Stromal cell of bone marrow (primary cell): ENCODE measurements at regions not wholly inside any gene's neighbourhood (a gene's known extent, or its start where the extent isn't known, plus 50 kb on each side); places are given as distances from the start of the nearest gene placed in this dataset.

ENCODE experiments used
- DNase-seq: peaks from one replicate; pipeline ENCODE4 v3.0.0-alpha.2; 2012; ENCODE audit warnings: low read depth

- DNase-seq, result no peak
Measured at GRCh38 chr2:107218208-107218607, 332.2 kb upstream of the ST6GAL2 start.

GRCh38 chr2:107222466-107222865 is 336.5 kb upstream of the ST6GAL2 start:
- DNase-seq, result no peak

- no peak for DNase-seq
Measured at GRCh38 chr2:107235491-107236254, 349.7 kb upstream of the ST6GAL2 start.

- no peak for DNase-seq
Measured at GRCh38 chr2:107242811-107243210, 356.8 kb upstream of the ST6GAL2 start.

- DNase-seq, result no peak
Measured at GRCh38 chr2:107248932-107249331, 363.0 kb upstream of the ST6GAL2 start.

GRCh38 chr2:107255744-107256143 is 369.8 kb upstream of the ST6GAL2 start:
- DNase-seq, result no peak

GRCh38 chr2:107258531-107259407 is 372.8 kb upstream of the ST6GAL2 start:
- no peak for DNase-seq

- DNase-seq, result no peak
Measured at GRCh38 chr2:107259408-107260195, 373.6 kb upstream of the ST6GAL2 start.

- DNase-seq, result no peak
Measured at GRCh38 chr2:107263628-107264027, 377.7 kb upstream of the ST6GAL2 start.

GRCh38 chr2:107264184-107264583 is 378.2 kb upstream of the ST6GAL2 start:
- DNase-seq, result no peak

- DNase-seq, result no peak
Measured at GRCh38 chr2:107266555-107266954, 380.6 kb upstream of the ST6GAL2 start.

- DNase-seq, result no peak
Measured at GRCh38 chr2:107267086-107267485, 381.1 kb upstream of the ST6GAL2 start.

GRCh38 chr2:107276034-107276433 is 390.1 kb upstream of the ST6GAL2 start:
- no peak for DNase-seq

- no peak for DNase-seq
Measured at GRCh38 chr2:107278672-107279071, 392.7 kb upstream of the ST6GAL2 start.

- no peak for DNase-seq
Measured at GRCh38 chr2:107281637-107282036, 395.7 kb upstream of the ST6GAL2 start.

- DNase-seq, result no peak
Measured at GRCh38 chr2:107282135-107282534, 396.2 kb upstream of the ST6GAL2 start.

GRCh38 chr2:107285621-107286299 is 399.8 kb upstream of the ST6GAL2 start:
- DNase-seq, result no peak

GRCh38 chr2:107290041-107290440 is 404.1 kb upstream of the ST6GAL2 start:
- DNase-seq, result no peak

- peak; percentile 8 for DNase-seq
Measured at GRCh38 chr2:107303964-107304363, 418.0 kb upstream of the ST6GAL2 start.

- no peak for DNase-seq
Measured at GRCh38 chr2:107305966-107306365, 420.0 kb upstream of the ST6GAL2 start.

- DNase-seq, result no peak
Measured at GRCh38 chr2:107306881-107307280, 420.9 kb upstream of the ST6GAL2 start.

GRCh38 chr2:107308835-107309234 is 422.9 kb upstream of the ST6GAL2 start:
- no peak for DNase-seq
